HG03025 (cell line): ENCODE measurements at regions not wholly inside any gene's neighbourhood (a gene's known extent, or its start where the extent isn't known, plus 50 kb on each side); places are given as distances from the start of the nearest gene placed in this dataset.

Source experiments
- ATAC-seq: cut with Tn5 transposase; IDR thresholded peaks from one replicate; pipeline ENCODE4 v1.9.1; 2021; ENCODE audit warnings: mild to moderate bottlenecking, moderate library complexity; ENCODE audit not compliant: unreplicated experiment, low FRiP score

- ATAC-seq, result no peak
Measured at GRCh38 chr7:136079934-136080333, 102.8 kb upstream of the MTPN start.

- ATAC-seq, result no peak
Measured at GRCh38 chr7:136079478-136079892, 102.3 kb upstream of the MTPN start.

- ATAC-seq, result no peak
Measured at GRCh38 chr7:136079066-136079465, 101.9 kb upstream of the MTPN start.

- no peak for ATAC-seq
Measured at GRCh38 chr7:136078630-136079029, 101.5 kb upstream of the MTPN start.

- no peak for ATAC-seq
Measured at GRCh38 chr7:136076954-136077353, 99.8 kb upstream of the MTPN start.

GRCh38 chr7:136074843-136075242 lies 97.7 kb upstream of the MTPN start:
- no peak for ATAC-seq

- no peak for ATAC-seq
Measured at GRCh38 chr7:136072447-136072846, 95.3 kb upstream of the MTPN start.

- no peak for ATAC-seq
Measured at GRCh38 chr7:136070736-136071505, 93.8 kb upstream of the MTPN start.

GRCh38 chr7:136069840-136070529 lies 92.8 kb upstream of the MTPN start:
- ATAC-seq, result no peak

GRCh38 chr7:136067277-136067676 lies 90.1 kb upstream of the MTPN start:
- ATAC-seq, result no peak

GRCh38 chr7:136066304-136067143 lies 89.4 kb upstream of the MTPN start:
- ATAC-seq, result no peak

- ATAC-seq, result no peak
Measured at GRCh38 chr7:136064627-136065237, 87.6 kb upstream of the MTPN start.

GRCh38 chr7:136064081-136064480 lies 86.9 kb upstream of the MTPN start:
- ATAC-seq, result no peak

GRCh38 chr7:136063326-136063666 lies 86.1 kb upstream of the MTPN start:
- no peak for ATAC-seq

- no peak for ATAC-seq
Measured at GRCh38 chr7:136062625-136063325, 85.6 kb upstream of the MTPN start.

GRCh38 chr7:136061433-136061832 lies 84.3 kb upstream of the MTPN start:
- no peak for ATAC-seq

- ATAC-seq, result no peak
Measured at GRCh38 chr7:136058546-136058945, 81.4 kb upstream of the MTPN start.

GRCh38 chr7:136057509-136057908 lies 80.3 kb upstream of the MTPN start:
- no peak for ATAC-seq

GRCh38 chr7:136056651-136057231 lies 79.6 kb upstream of the MTPN start:
- ATAC-seq, result no peak

- ATAC-seq, result no peak
Measured at GRCh38 chr7:136055266-136055665, 78.1 kb upstream of the MTPN start.
